ENCODE measurements at regions not wholly inside any gene's neighbourhood (a gene's known extent, or its start where the extent isn't known, plus 50 kb on each side); places are given as distances from the start of the nearest gene placed in this dataset.

GRCh38 chr7:156356551-156356950 is 284.0 kb upstream of the RNF32 start:
- TF ChIP-seq CTCF (IDR thresholded peaks at IDR 0.05) (no peak), POLR2A (IDR thresholded peaks at IDR 0.05) (no peak)

Data from esophagus squamous epithelium (tissue), 4 donors.